ENCODE measurements at regions not wholly inside any gene's neighbourhood (a gene's known extent, or its start where the extent isn't known, plus 50 kb on each side); places are given as distances from the start of the nearest gene placed in this dataset.

DNA sequence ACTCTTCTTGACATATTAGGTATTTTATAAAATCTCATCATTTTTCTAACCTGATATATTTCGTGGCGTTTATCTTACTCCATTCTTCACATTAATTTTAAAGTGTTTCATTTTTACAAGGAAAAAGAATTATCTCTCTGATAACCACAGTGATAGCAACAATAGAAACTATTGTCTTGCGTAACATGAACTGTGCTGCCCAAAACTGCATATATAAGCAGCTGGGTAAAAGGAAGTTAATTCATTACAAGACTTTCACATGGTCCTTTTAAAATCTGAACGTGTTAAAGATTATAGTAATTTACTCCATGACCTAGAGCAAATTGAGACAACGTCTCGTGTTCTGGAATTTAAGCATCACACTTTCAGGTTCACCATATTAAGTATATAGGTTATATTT is 210.4 kb upstream of the GRIA4 start:
- Mint-ChIP-seq H3K4me1 (no peaks in the 10 kb centered on the region), H3K9me3 (no peaks in the 10 kb centered on the region), H3K27me3 (peaks cover 16% of the 10 kb centered on the region), H3K4me3 (no peak overlapping the region), H3K36me3 (ENCODE audit: insufficient read depth) (no peaks in the 10 kb centered on the region), H3K27ac (ENCODE audit: low read depth) (no peak overlapping the region)
- ATAC-seq (replicated peaks; ENCODE audit: extremely low read depth, poor library complexity, severe bottlenecking) (no peak), DNase-seq (ENCODE audit: low spot score in 2 of 2) (no peak)

DNA sequence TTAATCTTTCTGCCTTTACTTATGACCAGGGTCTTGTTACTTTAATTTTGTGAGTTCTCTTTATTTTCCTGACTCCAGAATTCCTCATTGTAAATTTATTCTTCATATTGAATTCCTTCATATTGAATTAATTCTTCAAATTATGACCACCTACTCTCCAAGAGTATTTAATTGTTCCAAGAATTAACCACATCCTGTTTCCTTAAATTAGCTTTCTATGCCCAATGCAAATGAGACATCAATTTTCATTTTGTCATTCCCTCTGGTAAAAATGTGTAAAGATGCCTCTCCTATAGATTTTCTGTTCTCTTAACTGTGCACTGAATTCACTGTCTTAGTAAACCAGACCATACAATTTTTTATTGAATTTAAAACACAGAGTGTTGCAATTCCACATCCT is 211.2 kb upstream of the GRIA4 start:
- no peak for DNase-seq (ENCODE audit: low spot score in 2 of 2)
- H3K4me3 Mint-ChIP-seq, result no peak overlapping the region
- H3K36me3 Mint-ChIP-seq (ENCODE audit: insufficient read depth), result no peaks in the 10 kb centered on the region
- ATAC-seq (replicated peaks; ENCODE audit: extremely low read depth, poor library complexity, severe bottlenecking), result no peak
- H3K27me3 Mint-ChIP-seq, result peaks cover 16% of the 10 kb centered on the region
- H3K4me1 Mint-ChIP-seq, result no peaks in the 10 kb centered on the region
- H3K9me3 Mint-ChIP-seq, result no peaks in the 10 kb centered on the region
- no peak overlapping the region for H3K27ac Mint-ChIP-seq (ENCODE audit: low read depth)

DNA sequence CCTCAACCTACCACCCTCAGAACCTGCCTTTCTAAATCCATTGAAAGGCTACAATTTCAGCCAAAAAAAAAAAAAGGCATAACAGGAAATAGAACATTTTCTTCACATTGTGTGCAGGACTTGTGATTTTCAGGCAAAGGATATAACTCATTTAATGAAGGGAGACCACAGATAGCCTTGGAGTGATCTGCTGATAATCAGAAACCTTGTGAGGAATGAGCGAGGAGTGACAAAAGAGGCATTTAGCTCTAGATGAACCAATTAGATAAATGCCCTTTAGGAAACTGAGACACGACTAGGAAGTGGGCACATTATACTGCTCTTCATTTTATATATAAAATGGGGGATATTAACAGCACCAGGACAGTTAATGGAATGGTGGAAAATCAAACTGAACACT is 216.5 kb upstream of the GRIA4 start:
- no peaks in the 10 kb centered on the region for H3K27me3 Mint-ChIP-seq
- no peaks in the 10 kb centered on the region for H3K9me3 Mint-ChIP-seq
- no peaks in the 10 kb centered on the region for H3K36me3 Mint-ChIP-seq (ENCODE audit: insufficient read depth)
- no peaks in the 10 kb centered on the region for H3K4me1 Mint-ChIP-seq
- H3K4me3 Mint-ChIP-seq, result no peak overlapping the region
- no peak overlapping the region for H3K27ac Mint-ChIP-seq (ENCODE audit: low read depth)
- ATAC-seq (replicated peaks; ENCODE audit: extremely low read depth, poor library complexity, severe bottlenecking) (no peak), DNase-seq (ENCODE audit: low spot score in 2 of 2) (no peak)

DNA sequence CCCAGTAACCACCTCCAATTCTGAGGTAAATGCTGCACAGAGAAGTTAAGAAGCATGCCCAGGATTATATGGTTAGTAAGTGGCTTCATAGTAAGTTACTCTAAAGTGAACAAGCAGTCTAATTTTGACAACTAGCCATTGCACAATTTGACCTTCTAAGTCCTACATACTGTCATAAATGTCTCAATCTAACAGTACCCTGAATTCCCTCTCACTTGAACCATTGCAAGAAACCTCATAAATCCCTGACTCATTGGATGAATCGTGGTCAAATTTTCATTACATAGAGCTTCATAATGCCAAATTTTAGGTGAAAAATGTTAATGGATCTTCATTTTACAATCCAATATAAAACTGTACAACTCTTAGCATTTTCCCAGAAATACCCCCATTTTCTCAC is 217.3 kb upstream of the GRIA4 start:
- ATAC-seq (replicated peaks; ENCODE audit: extremely low read depth, poor library complexity, severe bottlenecking), result no peak
- no peak for DNase-seq (ENCODE audit: low spot score in 2 of 2)

DNA sequence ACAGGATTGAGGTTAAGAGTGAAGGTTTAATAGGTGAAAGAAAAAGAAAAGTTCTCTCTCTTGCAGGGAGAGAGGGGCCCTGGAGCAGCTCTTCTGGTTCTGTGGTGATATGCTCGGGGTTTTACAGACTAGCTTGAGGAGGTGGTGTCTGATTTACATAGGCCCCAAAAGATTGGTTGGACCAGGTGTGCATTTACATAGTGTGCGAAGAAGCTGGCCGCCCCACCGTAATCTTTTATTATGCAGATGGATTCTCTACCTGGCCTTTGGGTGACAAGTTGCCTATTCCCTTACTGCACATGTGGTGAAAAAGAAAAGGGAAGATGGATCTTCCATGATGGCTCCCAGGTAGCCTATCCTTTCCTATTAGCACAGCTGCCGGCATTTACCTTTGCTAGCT is 219.9 kb upstream of the GRIA4 start:
- Mint-ChIP-seq H3K4me3 (no peak overlapping the region), H3K9me3 (no peaks in the 10 kb centered on the region), H3K4me1 (no peaks in the 10 kb centered on the region), H3K27ac (ENCODE audit: low read depth) (no peak overlapping the region), H3K27me3 (no peaks in the 10 kb centered on the region), H3K36me3 (ENCODE audit: insufficient read depth) (no peaks in the 10 kb centered on the region)
- DNase-seq (ENCODE audit: low spot score in 2 of 2), result no peak
- no peak for ATAC-seq (replicated peaks; ENCODE audit: extremely low read depth, poor library complexity, severe bottlenecking)

More for the DNA sequence above, 217.3 kb upstream of the GRIA4 start:
- Mint-ChIP-seq H3K4me1 (no peaks in the 10 kb centered on the region), H3K4me3 (no peak overlapping the region), H3K36me3 (ENCODE audit: insufficient read depth) (no peaks in the 10 kb centered on the region), H3K9me3 (no peaks in the 10 kb centered on the region), H3K27ac (ENCODE audit: low read depth) (no peak overlapping the region), H3K27me3 (no peaks in the 10 kb centered on the region)

DNA sequence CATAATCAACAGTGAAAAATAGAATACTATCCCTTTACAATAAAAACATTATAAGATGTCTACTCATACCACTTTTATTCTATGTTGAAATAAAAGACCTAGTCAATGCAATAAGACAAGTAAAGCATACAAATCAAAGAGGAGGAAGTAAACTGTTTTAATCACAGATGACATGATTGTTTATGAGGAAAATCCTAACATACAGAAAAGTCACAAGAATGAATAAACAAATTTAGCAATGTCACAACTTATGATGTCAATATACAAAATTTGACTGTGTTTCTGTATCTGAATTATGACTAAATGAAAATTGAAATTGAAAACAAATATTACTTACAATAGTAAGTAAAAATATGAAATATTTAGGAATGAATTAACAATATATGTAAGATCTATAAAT is 221.9 kb upstream of the GRIA4 start:
- Mint-ChIP-seq H3K4me1 (no peaks in the 10 kb centered on the region), H3K27ac (ENCODE audit: low read depth) (no peak overlapping the region), H3K27me3 (no peaks in the 10 kb centered on the region), H3K36me3 (ENCODE audit: insufficient read depth) (no peaks in the 10 kb centered on the region), H3K9me3 (no peaks in the 10 kb centered on the region), H3K4me3 (no peak overlapping the region)
- ATAC-seq (replicated peaks; ENCODE audit: extremely low read depth, poor library complexity, severe bottlenecking) (no peak), DNase-seq (ENCODE audit: low spot score in 2 of 2) (no peak)

DNA sequence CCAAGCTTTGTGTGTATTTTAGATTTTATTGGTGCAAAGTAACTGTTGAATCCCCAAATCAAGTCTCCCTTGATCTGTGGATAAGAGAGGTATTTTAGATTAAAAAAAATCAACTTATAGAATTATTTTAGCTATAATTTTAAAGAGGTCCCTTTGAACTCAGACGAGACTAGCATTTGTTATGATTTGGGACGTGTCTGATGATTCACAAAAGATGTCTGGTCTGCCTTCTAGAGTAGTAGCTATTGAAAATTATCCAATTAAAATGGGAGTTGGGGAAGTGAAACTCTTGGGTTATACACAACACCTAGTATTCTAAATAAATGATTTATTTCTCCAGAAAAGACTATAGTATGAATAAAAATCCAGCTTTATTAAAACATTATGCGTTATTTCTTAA is 227.9 kb upstream of the GRIA4 start:
- Mint-ChIP-seq H3K27ac (ENCODE audit: low read depth) (no peak overlapping the region), H3K4me3 (no peak overlapping the region), H3K27me3 (no peaks in the 10 kb centered on the region), H3K9me3 (no peaks in the 10 kb centered on the region), H3K4me1 (no peaks in the 10 kb centered on the region), H3K36me3 (ENCODE audit: insufficient read depth) (no peaks in the 10 kb centered on the region)
- DNase-seq (ENCODE audit: low spot score in 2 of 2) (no peak), ATAC-seq (replicated peaks; ENCODE audit: extremely low read depth, poor library complexity, severe bottlenecking) (no peak)

DNA sequence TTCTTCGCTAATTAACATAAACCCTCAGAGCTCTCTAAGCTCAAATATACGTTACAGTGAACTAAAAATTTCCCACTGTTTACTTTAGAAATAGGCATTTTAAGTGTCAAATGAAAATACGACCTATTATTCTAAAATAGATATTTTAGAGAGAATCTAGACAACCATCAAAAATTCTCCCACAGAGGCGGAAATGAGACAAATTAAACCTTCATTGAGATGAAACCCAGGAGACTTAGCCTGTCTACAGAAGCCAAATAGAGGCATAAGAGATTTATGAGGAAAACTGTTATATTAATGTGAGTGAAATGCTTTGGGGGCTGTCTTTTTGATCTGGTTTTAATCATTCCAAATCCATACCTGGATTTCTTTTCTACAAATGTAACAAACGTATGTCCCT is 232.0 kb upstream of the GRIA4 start:
- Mint-ChIP-seq H3K27ac (ENCODE audit: low read depth) (no peak overlapping the region), H3K27me3 (no peaks in the 10 kb centered on the region), H3K4me3 (no peak overlapping the region), H3K36me3 (ENCODE audit: insufficient read depth) (no peaks in the 10 kb centered on the region), H3K4me1 (no peaks in the 10 kb centered on the region), H3K9me3 (no peaks in the 10 kb centered on the region)
- ATAC-seq (replicated peaks; ENCODE audit: extremely low read depth, poor library complexity, severe bottlenecking) (no peak), DNase-seq (ENCODE audit: low spot score in 2 of 2) (no peak)

DNA sequence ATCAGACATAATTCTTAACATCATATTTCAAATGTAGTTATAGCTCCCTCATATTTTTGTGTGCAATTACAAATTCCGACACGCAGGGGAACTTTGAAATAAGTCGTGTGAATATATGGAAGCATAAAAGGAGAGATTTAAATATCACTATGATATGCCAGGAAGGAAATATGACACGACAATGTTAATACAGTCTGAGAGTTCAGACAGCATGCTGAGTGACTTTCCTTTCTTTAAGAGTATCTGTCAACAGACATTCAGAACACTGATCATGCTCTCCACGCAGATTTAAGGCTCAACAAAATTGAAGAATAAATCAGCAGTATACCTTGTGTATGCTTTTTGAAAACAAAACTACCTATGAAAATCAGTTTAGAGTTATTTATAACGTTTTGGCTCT is 232.6 kb upstream of the CARD18 start:
- Mint-ChIP-seq H3K4me3 (no peak overlapping the region), H3K9me3 (no peaks in the 10 kb centered on the region), H3K36me3 (ENCODE audit: insufficient read depth) (no peaks in the 10 kb centered on the region), H3K4me1 (no peaks in the 10 kb centered on the region), H3K27me3 (no peaks in the 10 kb centered on the region), H3K27ac (ENCODE audit: low read depth) (no peak overlapping the region)
- no peak for DNase-seq (ENCODE audit: low spot score in 2 of 2)
- no peak for ATAC-seq (replicated peaks; ENCODE audit: extremely low read depth, poor library complexity, severe bottlenecking)

DNA sequence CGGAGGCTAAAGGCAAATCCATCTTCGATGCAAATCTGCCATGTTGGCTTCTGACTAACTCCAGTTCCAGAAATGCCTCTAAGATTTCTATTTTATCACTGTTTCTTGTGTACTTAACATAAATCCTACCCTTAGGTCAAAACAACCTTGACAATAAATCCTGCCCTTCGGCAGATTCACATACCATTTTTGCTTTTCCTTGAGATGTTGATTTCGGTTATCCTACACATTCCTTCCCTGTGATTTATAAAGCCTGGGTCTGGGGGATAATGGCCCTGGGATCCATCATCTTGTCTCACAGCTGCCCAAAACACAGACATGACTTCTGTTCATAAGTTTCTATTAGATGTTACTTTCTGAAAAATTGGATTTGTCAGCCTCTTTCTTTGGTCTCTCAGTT is 231.7 kb upstream of the CARD18 start:
- H3K36me3 Mint-ChIP-seq (ENCODE audit: insufficient read depth), result no peaks in the 10 kb centered on the region
- H3K27ac Mint-ChIP-seq (ENCODE audit: low read depth), result no peak overlapping the region
- H3K4me3 Mint-ChIP-seq, result no peak overlapping the region
- no peaks in the 10 kb centered on the region for H3K9me3 Mint-ChIP-seq
- H3K27me3 Mint-ChIP-seq, result no peaks in the 10 kb centered on the region
- H3K4me1 Mint-ChIP-seq, result no peaks in the 10 kb centered on the region
- DNase-seq (ENCODE audit: low spot score in 2 of 2) (no peak), ATAC-seq (replicated peaks; ENCODE audit: extremely low read depth, poor library complexity, severe bottlenecking) (no peak)

DNA sequence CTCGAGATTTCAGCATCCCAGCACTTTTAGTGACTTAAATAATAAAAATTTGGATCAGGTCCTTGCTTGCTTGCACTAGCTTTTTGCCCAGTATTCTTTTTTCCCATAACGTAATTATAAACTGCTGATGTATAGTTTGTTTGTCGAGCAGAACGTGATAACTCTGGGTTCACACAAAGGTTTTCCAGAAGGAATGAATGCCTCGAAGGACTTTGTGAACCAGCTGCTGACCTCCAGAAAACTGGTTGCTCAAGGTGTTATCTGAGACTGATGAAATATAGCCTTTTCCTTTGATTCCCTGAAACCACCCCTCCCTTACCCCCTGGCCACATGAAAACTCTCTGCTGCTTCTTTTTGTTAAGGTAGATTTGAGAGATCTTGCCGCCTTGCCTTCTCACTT is 229.1 kb upstream of the CARD18 start:
- DNase-seq (ENCODE audit: low spot score in 2 of 2) (no peak), ATAC-seq (replicated peaks; ENCODE audit: extremely low read depth, poor library complexity, severe bottlenecking) (no peak)
- Mint-ChIP-seq H3K9me3 (no peaks in the 10 kb centered on the region), H3K27ac (ENCODE audit: low read depth) (no peak overlapping the region), H3K27me3 (no peaks in the 10 kb centered on the region), H3K4me3 (no peak overlapping the region), H3K4me1 (no peaks in the 10 kb centered on the region), H3K36me3 (ENCODE audit: insufficient read depth) (no peaks in the 10 kb centered on the region)

DNA sequence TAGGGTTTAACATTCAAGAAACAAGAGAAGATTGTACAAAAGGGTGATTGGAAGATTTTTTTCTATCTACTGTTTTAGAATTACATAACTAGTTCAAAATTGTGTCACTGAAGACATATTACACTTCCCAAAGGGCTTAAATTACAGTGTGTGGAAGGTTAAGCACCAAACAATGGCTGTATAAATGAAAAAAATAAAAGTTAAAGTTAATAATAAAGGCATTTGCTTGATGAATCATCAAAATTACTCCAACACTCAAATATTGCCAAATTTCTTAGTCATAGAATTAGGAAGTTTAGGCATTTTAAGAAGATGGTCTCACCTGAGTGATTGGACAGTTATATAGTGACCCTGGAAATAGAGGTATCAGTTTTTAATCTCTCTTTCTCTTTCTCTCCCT is 227.6 kb upstream of the CARD18 start:
- ATAC-seq (replicated peaks; ENCODE audit: extremely low read depth, poor library complexity, severe bottlenecking) (no peak), DNase-seq (ENCODE audit: low spot score in 2 of 2) (no peak)
- Mint-ChIP-seq H3K27ac (ENCODE audit: low read depth) (no peak overlapping the region), H3K4me3 (no peak overlapping the region), H3K27me3 (no peaks in the 10 kb centered on the region), H3K36me3 (ENCODE audit: insufficient read depth) (no peaks in the 10 kb centered on the region), H3K4me1 (no peaks in the 10 kb centered on the region), H3K9me3 (no peaks in the 10 kb centered on the region)

DNA sequence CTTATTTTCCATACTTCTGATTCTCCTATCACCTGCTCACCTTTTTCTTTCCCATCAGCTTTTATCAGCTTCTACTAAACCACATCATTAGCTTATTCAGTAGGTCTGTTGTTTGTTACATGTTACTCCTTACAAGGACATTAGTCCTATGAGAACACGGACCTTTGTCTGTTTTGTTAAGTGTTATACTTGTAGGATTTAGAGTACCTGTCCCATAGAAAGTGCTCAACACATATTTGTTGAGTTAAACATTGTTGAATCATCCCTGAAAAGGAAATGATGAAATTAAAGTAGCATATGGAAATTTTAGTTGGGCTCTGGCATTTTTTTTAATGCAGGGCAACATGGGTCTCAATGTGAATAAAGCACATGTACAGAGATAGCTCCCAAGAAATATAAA is 222.1 kb upstream of the CARD18 start:
- no peaks in the 10 kb centered on the region for H3K27me3 Mint-ChIP-seq
- no peak overlapping the region for H3K27ac Mint-ChIP-seq (ENCODE audit: low read depth)
- no peaks in the 10 kb centered on the region for H3K36me3 Mint-ChIP-seq (ENCODE audit: insufficient read depth)
- no peaks in the 10 kb centered on the region for H3K4me1 Mint-ChIP-seq
- no peak for ATAC-seq (replicated peaks; ENCODE audit: extremely low read depth, poor library complexity, severe bottlenecking)
- H3K9me3 Mint-ChIP-seq, result no peaks in the 10 kb centered on the region
- DNase-seq (ENCODE audit: low spot score in 2 of 2), result no peak
- no peak overlapping the region for H3K4me3 Mint-ChIP-seq

DNA sequence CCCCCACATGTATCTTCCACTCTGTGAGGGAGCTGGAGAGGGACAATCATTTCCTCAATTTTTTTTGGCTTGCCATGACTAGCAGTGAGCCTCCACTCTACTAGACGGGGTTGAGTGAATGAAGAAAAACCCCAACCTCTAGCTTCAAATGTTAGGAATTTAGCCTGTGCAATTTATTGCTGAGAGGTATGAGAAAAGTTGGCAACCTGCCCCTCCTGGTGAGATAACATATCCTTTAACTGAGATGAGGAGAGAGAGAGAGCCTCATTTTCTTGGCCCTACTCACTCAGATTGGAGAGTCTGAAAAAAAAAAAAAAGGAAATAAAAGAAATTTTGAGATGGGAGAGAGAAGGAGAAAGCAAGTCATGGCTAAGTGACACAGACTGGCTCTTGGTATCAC is 218.2 kb upstream of the CARD18 start:
- H3K9me3 Mint-ChIP-seq, result no peaks in the 10 kb centered on the region
- no peaks in the 10 kb centered on the region for H3K36me3 Mint-ChIP-seq (ENCODE audit: insufficient read depth)
- H3K27me3 Mint-ChIP-seq, result no peaks in the 10 kb centered on the region
- ATAC-seq (replicated peaks; ENCODE audit: extremely low read depth, poor library complexity, severe bottlenecking) (no peak), DNase-seq (ENCODE audit: low spot score in 2 of 2) (no peak)
- H3K4me1 Mint-ChIP-seq, result no peaks in the 10 kb centered on the region
- H3K4me3 Mint-ChIP-seq, result no peak overlapping the region
- no peak overlapping the region for H3K27ac Mint-ChIP-seq (ENCODE audit: low read depth)
